HG03175 (cell line): ENCODE measurements at regions not wholly inside any gene's neighbourhood (a gene's known extent, or its start where the extent isn't known, plus 50 kb on each side); places are given as distances from the start of the nearest gene placed in this dataset.

Experiments used
- ATAC-seq: cut with Tn5 transposase; IDR thresholded peaks from one replicate; pipeline ENCODE4 v1.9.1; 2021; ENCODE audit warnings: mild to moderate bottlenecking, moderate library complexity; ENCODE audit not compliant: unreplicated experiment

DNA sequence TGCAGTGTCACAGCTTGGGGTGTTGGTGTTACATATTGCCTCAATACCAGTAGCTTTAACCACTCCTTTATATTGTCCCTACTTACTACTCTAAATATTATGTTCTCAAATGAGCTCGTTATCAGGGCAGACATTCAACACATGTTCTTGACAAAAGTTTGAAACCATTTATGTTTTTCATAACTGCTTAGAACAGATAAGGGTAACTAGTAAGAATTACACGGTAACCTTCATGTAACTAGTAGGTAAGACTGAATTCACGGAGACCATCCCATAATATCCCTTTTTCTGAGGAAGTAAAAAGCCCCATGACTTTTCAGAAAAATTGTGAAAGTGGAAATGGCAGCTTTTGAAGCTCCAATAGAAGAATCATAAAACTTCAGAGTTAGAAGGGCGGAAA lies 59.6 kb upstream of the CENPW start:
- ATAC-seq = no peak

DNA sequence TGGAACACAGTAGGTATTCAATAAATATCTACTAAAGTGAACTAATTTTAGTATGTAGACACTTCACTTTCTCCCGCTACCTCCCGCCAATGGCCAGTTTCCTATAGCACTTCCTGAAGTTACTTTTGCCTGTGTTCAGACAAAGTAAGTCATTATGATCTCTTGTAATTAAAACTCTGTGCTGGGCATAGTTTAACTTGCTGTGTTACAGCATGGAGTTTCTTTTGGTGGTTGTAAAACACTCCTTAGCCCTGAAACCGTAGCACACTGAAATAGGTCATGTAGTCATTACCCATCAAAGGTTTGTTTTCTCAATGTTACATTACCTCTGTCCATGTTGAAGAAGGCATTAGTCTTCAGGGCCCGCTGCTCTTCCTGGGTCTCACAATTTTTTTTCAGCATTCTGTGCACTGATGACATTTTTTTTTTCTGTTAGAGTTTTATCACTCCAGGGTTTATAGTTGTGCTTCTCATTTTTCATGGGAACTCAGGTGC lies 54.0 kb upstream of the CENPW start:
- no peak for ATAC-seq
